GM19467 (cell line): ENCODE measurements at regions not wholly inside any gene's neighbourhood (a gene's known extent, or its start where the extent isn't known, plus 50 kb on each side); places are given as distances from the start of the nearest gene placed in this dataset.

Source experiments
- ATAC-seq: cut with Tn5 transposase; IDR thresholded peaks from one replicate; pipeline ENCODE4 v1.9.1; 2021; ENCODE audit warnings: mild to moderate bottlenecking, moderate library complexity; ENCODE audit not compliant: unreplicated experiment

DNA sequence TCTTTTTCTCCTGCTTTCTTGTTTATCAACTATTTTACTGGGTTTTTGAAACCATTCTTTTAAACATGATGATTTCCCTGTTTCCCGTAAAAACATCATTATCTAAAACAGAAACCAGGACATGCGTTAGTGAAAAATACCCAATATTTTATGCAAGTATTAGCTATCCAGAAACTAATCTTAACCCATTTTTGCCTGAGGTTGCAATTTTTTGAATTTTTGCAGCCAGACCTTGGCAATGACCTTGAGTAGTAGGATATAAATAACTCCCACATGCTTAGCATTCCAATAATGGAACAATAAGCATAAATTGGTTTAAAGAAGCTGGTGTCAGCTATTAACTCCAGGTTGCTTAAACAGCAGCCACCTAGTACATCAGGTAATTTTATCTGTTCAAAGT lies 308.9 kb upstream of the ANO3 start:
- ATAC-seq: no peak

DNA sequence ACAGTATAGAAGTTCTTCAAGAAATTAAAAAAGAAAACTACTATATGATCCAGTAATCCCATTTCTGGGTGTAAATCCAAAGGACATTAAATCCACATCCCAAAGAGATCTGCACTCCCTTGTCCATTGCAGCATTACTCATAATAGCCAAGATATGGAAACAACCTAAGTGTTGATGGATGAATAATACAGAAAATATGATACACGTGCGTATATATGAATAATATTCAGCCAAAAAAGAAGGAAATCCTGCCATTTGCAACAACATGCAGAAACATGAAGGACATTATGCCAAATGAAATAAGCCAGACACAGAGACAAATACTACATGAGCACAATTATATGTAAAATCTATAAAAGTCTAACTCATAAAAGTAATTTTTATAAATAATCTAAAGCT lies 306.3 kb upstream of the ANO3 start:
- ATAC-seq: no peak

DNA sequence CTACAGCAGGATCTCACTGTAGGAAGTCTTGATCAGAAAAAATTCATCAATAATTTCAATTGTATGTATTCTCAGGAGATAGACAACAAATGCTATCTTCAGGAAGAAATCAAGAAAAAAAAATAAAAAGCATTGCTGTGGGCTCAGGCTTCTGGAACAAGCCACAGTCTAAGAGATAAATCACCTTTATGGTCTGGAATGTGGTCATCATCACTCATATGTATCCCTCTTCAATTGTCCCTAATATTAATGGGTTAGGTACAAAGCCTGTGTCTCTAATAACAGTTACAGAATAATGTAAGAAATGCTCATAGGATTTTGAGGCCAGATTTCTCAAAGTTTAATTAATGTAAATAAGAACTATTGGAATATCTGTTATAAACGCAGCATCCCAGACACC lies 305.9 kb upstream of the ANO3 start:
- no peak for ATAC-seq

DNA sequence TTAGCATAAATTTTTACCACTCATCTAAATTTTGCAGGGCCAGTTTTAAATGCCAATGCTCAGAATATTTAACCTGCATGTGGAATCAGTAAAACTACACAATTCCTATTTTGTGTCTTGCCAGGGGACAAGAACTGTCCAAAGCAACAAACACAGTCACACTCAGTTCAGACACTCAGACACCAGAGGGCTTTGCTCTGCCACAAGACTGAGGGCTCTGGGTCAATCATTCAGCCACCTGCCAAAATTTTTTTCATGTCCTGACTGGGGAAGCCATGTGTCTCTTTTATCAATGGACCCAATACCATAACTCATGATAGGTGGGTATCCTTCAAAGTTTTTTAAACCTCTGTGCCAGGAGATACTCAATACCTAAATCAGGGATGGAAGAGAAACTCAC lies 304.0 kb upstream of the ANO3 start:
- ATAC-seq: no peak

DNA sequence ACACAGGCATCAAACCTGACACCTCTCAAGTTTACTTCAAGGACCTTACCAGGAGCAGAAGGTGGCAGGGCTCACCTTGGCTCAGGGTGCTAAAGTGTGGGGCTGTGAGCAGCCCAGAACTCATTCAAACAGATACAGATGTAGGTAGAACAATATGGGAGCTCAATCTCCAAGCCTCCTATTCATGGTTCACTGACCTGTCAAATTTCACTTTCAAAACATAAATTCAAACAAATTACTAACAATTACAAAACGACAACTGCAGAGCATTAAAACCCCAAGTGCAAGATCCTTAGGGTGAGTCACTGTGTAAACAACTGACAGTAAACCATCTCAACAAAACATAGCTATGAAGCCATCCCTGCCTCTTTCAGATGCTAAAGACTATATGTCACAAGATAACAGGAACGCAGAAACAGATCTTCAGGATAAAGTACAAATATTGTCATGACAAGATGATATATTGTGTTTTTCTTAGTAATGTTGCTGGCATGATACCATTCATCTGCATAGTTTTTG lies 303.5 kb upstream of the ANO3 start:
- ATAC-seq: no peak

DNA sequence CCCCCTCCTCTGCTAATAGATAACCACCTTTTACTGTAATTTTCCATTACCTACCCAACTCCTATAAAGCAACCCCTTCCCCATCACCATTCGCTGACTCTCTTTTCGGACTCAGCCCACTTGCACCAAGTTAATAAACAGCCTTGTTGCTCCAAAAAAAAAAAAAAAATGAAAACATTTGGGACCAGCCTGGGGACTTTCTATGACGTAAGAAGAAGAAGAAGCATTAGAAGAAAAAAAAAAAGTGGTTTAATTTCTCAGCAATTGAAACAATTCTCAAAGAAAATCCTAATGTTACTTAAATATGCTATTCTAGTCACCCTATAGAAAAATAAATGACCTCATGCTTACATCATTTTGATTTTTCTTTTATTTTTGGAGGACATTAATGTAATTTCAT lies 301.5 kb upstream of the ANO3 start:
- no peak for ATAC-seq

DNA sequence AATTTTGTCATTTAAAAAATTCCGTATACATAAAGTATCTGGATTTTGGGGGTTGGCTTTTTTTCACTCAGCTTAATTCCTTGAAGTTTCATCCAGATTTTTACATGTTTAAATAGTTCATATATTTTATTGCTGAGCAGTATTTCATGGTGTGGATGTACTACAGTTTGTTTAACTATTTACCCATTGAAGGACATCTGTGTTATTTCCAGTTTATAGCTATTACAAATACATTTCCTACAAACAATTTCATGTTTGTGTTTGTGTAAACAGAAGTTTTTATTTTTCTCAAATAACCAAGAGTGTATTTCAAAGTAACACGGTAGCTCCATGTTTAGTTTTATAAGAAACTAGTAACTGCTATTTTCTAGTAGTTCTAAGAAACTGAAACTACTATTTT lies 299.7 kb upstream of the ANO3 start:
- ATAC-seq: no peak

DNA sequence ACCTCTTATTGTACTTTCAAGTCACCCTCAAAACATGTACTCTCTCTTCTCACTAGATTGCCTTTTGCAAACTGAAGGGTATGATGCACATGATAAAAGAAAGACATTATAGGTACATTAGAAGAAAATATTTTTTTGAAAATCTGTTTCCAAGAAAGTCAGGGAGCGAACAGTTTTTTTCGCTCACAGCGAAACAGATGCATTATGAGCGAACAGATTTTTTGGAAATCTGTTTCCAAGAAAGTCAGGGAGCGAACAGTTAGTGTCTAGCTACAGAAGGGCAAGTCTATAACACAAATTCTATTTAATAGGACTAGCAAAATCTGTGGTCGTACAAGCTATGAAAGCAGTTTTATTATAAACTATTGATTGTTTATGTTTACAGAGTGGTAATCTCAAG lies 296.2 kb upstream of the ANO3 start:
- no peak for ATAC-seq

DNA sequence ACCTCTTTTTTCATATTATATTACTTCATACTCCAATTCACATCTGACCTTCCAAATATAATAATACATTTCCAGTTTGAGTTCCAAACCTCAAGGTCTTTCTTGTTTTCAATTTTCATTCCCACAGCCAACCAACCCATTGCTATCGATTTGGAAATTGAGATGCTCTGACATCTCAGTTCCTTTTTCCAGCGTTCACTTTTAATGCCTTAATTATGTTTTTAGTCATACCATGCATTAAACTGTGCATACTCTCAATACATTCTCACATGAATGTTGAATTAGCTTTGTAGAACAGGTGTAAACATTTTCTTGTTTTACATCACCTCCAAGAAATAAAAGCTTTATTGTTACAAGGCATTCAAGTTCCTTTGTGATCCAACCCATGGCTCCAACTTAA lies 294.2 kb upstream of the ANO3 start:
- no peak for ATAC-seq

DNA sequence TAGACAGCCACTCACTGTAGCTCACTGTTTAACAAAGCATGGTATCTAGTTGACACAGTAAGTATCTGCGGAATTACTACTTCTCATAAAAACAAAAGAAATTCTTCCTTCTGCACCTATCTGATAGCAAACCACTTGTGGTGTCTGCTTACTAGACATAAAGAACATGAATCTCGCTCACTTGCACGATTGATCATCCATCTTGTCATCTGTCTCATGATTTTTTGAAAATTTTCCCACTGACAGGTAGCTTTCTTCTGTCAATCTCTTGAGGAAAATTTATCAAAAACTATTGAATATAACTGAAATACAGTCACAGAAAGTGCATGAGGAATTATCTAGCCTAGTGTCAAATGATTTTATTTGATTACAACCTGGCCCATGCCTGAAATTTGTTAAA lies 291.6 kb upstream of the ANO3 start:
- no peak for ATAC-seq

DNA sequence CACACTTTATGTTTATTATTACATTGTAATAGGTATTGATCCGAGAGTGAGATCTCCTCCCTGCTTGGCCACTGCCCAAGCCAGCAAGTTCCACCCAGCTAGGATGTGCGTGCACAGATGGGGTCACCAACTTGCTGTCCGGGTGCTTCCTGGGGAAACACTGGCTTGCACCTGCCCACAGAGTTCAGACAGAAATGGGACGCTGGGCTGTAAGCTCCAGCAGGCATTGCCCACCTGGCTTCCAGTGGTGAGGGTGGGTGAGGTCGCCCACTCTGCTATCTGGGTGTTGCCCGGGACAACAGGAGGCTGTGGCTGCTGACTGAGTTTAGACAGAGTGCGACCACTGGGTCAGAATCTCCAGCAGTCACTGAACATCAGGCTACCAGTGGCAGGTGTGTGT lies 289.8 kb upstream of the ANO3 start:
- ATAC-seq: no peak

DNA sequence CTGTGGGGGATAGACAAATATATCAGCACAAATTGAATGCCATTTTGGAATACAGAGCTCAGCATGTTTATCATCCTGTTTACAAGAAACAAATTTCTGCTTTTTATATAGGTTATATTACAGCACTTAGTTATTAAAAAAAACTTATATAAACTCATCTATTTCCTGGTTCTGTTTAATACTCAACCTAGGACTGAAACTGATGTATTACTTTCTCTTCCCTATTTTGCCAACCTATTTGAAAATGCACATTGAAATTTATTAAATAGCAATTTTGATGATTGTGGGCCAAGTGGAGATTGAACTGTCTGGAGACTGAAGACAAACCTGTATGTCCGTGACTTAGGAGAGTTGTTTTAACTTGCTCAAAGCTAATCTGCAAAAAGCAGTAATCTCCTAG lies 288.3 kb upstream of the ANO3 start:
- ATAC-seq: peak; percentile 83

DNA sequence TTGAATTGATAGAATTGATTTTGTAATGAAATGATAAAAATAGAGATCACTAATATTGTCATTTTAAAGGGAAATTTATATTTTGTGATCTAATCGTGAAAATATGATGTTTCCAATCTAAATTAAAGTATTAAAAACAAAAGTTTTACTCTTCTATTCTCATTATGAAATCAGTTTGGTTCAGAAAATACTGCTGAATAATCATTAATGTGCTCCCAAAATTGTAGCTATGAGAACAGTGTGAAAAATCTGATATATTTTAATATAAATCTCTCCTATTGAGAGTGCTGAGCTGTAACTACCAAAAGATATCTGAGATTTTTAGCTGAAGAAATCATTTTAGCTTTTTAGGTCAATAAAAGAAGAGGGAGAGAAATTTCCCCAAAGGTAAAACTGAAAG lies 287.5 kb upstream of the ANO3 start:
- ATAC-seq: no peak

DNA sequence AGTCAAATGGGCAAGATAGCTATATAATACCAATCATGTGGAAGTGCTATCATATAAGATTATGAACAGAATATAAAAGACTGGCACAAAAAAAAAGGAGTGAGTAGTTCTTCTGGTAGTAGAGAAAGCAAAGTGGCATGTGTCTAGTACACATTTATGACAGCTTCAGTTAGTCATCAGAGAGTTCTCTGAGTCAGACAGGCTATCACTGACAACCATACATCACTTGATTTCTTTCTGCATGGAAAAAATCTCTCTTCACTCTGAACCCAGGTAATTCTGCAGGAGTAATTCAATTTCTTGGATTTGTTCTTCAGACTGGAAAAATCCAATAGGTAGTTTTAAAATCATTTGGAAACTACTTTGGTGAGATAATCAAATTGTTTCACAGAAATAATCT lies 286.8 kb upstream of the ANO3 start:
- ATAC-seq: no peak

DNA sequence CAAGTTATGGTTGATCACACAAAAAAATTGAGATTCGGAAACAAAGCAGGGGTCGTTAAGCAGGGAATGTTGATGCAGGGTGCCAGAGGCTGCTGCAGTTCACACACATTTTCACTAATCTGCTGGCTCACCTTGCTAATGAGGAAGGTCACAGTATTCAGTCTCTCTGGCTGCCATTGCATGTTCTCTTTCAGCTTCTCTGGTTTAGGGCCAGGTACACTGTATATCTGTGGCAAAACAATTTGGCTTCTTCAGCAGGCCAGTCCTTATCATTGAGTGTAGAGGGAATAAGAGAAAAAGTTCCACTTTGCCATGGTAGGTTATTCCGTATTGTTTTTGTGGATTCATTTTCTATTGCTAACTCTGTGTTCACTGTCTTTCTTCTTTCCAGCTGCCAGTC lies 283.7 kb upstream of the ANO3 start:
- no peak for ATAC-seq

DNA sequence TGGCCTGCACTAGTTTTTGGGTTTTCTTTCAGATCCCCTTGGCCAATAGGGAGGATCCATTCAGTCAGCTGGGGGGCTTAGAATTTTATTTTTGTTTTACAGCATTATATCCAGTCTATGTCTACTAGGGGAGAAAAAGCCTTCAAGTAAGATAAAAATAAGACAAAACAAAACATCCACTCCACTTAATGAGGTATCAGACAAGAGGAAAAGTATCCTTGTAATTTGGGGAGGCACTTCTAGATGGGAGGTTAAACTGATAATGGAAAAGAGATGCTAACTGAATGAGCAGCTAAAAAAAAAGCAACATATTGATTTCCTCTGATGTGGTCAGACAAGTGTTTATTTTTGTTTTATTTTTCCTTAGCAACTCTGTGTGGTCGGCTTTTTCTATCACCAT lies 278.0 kb upstream of the ANO3 start:
- ATAC-seq: no peak

DNA sequence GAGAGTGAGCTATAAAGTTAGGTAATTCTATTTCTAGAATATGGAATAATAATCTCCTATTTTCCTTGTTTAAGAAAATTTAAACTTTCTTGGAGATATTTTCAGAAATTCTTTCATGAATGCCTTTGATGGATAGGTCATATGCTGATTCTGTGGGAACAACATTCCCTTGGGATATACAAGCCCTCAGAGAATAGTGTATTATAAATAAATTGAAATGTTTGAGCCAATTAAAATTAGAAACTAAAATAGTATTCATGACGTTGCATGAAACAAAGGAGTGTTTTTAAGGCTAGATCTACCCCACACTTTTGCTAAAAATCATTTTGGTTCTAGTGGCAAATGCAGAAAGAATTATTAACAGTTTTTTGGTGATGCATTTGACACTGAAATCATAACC lies 269.3 kb upstream of the ANO3 start:
- ATAC-seq: no peak

DNA sequence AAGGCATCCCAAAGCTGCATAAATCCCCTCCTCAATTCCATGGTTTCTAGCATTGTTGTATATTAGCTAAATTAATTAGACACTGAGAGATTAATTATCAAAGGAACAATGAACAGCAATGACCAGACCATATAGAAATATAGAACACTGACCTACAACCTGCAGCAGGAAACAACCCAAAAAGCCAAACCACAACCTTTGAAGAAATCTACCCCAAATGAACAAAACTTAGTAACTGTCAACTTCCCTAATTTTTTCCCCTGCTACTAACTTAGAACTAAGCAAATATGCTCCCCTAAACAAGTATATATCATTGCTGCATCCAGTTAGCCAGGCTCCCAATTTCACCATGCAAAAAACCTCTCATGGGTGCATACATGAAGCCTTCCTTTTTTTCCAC lies 268.0 kb upstream of the ANO3 start:
- ATAC-seq: no peak

DNA sequence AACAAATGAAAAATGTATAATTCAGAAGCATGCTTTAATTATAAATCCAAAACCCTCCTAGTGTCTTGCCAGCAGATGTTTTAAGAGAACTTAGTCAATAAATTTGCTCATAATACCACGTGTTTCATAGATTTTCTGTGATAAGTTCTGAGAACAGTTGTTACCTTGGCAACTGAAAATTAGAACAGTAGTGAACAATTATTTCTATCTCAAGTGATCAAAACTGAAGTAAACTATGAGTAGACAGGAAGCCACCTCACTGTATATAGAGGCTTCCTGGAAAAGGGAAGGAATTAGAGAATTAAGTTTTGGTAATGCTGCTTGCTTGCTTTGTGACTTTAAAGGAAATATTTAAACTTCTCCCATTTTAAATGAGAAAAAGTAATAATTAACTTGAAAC lies 266.0 kb upstream of the ANO3 start:
- ATAC-seq: no peak

DNA sequence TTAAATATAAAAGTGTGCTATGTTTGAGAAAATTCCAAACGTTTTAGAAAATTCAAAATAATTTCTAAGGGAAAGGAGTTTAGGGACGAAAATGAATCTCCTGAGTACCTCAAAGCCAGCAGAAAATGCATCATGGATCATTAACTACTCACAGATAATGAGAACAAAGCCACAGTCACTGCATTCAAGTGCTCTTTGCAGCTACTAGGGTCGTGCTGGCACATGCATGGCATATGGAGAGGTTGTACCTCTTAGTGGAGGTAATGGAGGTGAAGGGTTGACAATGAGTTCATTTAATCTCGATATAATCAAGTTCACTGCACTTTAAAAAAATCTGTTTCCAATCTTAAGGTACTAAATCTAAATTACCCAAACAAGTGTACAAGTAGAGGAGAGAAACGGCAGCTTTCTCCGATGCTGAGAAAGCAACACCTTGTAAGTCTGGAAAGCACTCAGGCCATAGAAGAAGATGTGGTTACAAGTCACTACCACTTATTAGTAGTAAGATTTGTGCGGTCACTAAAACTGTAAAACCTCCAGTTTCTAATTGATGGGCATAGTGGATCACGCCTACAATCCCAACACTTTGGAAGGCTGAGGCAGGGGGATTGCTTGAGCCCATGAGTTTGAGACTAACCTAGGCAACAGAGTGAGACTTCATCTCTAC lies 261.1 kb upstream of the ANO3 start:
- ATAC-seq: no peak

DNA sequence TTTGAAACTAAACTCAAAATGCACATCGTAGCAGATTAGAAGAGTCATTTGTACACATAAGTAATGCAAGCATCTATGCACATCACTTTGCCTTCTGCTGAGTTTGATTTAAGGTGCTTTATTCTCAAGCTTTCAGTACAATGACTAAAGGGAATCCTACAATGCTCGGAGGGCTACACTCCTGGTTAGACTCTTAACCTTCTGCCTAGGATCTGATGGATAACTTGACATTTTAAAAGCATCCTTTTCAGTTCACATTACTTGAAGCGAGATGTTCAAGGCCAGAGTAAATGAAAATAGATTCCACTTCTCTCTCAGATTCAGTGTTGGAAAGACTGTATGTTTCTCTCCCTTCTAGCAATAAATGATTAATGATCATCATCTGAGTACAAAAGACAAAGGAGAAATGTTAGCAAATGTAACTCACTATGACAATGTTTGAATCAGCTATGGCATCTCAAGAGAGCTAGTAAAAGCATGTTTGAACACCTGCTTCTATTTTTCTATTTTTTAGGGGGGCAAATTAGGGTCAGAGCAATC lies 259.2 kb upstream of the ANO3 start:
- no peak for ATAC-seq

DNA sequence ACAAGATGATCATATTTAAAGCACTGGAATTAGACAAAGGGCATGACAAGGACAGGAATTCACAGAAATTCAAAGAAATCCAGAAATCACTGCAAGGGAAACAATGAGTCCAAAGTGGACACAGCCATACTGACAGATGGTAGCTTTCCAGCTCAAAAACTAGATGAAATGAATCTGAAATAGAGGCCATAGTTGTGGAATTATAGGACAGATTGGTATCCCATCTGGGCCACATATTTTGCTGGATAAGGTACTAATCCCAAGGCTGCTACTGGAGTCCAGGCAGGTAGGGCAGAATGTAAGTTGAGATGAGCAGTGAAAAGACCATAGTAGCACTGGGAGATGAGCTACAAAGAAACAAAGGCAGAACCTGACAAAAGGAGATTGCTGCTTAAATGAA lies 258.3 kb upstream of the ANO3 start:
- no peak for ATAC-seq
